GM21723 (cell line): ENCODE measurements at regions not wholly inside any gene's neighbourhood (a gene's known extent, or its start where the extent isn't known, plus 50 kb on each side); places are given as distances from the start of the nearest gene placed in this dataset.

ENCODE experiments used
- ATAC-seq: cut with Tn5 transposase; IDR thresholded peaks from one replicate; pipeline ENCODE4 v1.9.1; 2021; ENCODE audit warnings: mild to moderate bottlenecking, moderate library complexity; ENCODE audit not compliant: unreplicated experiment

- ATAC-seq, result no peak
These were observed 788.4 kb downstream of the TLE4 start for GRCh38 chr9:80359941-80360881.

- ATAC-seq, result no peak
These were observed 787.5 kb downstream of the TLE4 start for GRCh38 chr9:80359291-80359690.

- no peak for ATAC-seq
These were observed 781.2 kb downstream of the TLE4 start for GRCh38 chr9:80352967-80353366.

DNA sequence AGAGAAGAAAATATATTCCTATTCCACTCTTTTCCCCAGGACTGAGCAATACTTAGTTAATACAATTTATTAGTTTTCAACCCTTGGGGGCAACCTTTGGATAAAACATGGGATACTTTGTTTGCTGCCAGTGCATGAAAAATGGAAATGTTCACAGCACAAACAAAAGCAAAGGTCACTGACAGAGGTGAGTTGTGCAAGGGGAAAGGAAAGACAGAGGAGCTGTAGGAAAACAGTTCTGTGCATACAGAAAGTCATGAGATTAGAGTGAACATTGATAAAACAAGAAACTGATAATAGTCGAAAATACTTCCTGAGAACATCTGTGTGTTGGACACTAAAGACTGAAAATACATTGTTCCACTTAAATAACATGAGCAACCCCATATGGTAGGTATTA lies 779.8 kb downstream of the TLE4 start:
- no peak for ATAC-seq

- ATAC-seq, result no peak
These were observed 754.3 kb downstream of the TLE4 start for GRCh38 chr9:80326105-80326504.

- ATAC-seq, result no peak
These were observed 749.2 kb downstream of the TLE4 start for GRCh38 chr9:80320916-80321315.

- ATAC-seq, result no peak
These were observed 748.7 kb downstream of the TLE4 start for GRCh38 chr9:80320480-80320879.

GRCh38 chr9:80305136-80305535 lies 733.4 kb downstream of the TLE4 start:
- no peak for ATAC-seq

DNA sequence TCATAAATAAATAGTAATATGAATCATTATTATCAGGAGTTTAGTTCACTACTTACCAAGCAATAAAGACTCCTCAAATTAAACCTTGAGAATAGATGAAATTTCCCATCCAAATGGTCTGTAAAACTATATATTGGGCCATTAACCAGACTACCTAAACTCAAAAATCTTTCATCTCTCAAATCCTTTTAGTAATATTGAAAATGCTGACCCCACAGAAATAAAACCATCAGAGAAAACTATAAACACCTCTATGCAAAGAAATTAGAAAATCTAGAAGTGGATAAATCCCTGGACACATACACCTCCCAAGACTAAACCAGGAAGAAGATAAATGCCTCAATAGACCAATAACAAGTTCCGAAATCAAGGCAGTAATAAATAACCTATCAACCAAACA lies 723.2 kb downstream of the TLE4 start:
- ATAC-seq, result no peak

DNA sequence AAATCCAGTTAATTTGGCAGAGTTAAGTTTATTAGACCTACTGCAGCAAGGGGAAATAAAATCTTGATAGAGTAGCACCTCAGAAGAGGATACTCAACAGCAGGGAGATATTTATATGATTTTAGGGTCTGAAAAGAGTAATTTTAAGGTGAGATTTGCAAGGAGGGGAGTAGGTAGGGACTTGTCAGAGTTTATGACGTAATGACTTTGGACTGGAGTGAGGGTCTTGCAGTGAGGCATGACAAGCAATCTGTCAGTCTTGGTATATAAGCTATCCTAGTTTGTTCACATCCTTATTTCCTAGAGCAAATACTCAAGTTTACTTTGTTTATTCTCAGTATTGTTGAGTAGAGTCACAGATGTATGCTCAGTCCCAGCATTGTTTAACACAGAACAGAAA lies 722.6 kb downstream of the TLE4 start:
- no peak for ATAC-seq

GRCh38 chr9:80292231-80292630 lies 720.5 kb downstream of the TLE4 start:
- ATAC-seq, result no peak

DNA sequence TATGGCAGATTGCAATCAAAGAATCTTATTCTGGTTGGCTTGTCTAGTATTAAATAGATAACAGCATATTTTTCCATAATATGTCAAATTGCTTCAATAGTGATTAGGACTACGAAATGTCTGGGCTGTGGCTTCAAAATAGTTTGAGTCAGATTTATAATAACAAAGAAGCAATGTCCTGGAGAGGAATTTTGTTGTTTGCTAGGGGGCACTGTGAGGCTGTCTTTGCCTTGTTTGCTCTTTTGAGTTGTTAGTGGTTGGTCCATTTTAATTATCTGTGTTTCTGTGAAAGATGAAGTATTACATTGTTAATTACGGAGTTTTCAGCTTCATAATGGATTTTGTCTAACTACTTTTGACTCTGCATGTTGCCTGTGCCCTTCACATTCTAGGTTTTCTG lies 713.6 kb downstream of the TLE4 start:
- no peak for ATAC-seq

DNA sequence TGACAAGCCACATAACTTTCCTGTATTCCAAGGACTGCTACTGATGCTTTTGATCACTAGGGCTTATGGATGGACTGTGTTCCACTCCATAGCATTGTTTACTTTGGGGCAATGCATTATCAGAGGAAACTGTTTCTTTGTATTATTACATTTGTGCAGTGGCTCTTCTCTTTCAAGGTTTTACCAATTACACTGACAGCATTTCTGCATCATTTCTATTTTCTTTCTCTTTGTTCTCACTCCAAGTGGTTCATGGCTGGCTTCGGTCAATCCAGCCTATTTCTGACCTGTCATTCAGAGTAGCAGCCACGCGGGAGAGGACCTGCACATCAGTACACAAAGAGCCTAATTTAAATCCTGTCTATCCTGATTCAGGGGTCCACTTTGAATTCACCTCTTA lies 711.0 kb downstream of the TLE4 start:
- ATAC-seq, result no peak

DNA sequence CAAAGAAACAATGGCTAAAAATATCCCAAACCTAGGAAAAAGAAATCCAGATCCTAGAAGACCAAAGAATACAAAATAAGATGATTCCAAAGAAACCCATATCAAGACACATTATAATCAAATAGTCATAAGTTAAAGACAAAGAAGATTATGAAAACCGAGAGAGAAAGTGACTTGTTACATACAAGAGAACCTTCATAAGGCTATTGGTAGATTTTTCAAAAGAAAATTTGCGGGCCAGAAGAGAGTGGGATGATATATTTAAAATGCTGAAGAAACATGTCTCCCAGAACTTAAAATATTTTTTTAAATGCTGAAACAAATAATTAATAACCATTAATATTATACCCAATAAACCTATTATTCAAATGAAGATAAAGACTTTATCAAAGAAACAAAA lies 687.3 kb downstream of the TLE4 start:
- no peak for ATAC-seq

DNA sequence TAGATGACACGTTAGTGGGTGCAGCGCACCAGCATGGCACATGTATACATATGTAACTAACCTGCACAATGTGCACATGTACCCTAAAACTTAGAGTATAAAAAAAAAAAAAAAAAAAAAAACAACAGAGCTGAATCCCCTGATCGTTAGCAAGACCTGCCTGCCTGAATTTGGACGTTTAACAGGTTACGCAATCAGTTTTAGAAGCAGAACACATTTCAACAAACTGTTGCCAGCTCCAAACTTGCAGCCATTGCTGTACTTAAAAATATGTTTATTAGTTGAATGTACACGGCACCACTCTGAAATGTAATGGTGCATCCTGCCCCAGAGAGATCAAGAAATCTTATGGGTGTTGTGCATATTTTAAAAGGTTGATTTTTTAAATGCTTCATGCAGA lies 680.0 kb downstream of the TLE4 start:
- no peak for ATAC-seq

DNA sequence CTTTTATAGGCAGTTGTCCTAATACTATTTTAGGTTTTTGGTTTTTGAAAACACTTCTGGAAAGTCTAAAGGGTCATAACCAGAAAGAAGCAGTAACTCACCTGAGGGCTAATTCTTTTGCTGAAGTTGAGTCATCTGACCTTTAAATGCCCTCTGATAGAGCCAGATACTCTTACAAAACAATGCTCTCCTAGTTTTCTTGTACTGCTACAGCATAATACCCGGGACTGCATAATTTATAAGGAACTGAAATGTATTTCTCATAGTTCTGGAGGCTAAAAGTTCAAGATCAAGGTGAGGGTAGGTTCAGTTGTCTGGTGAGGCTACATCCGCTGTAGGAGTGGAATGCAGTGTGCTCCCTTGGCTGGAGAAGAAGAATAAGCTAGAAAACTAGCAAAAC lies 670.3 kb downstream of the TLE4 start:
- no peak for ATAC-seq

GRCh38 chr9:80235752-80236151 lies 664.0 kb downstream of the TLE4 start:
- ATAC-seq, result no peak

DNA sequence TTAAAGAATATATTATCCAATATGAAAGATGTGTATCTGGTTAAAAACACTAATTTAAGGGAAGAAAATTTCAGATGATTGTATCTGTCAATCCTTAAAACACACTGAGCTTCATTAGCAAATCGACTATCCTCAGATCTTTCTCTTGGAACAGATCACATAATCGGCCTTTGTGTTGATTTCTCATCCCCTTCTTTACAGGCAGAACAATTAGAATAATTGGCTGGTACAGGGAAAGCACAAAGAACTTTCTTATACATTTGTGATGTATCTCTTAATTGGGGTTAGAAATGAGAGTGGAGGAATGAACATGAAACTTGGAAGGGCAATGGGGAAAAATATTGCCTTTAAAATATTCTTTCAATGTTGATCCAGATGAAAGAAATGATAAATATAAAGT lies 662.1 kb downstream of the TLE4 start:
- ATAC-seq, result no peak

GRCh38 chr9:80233102-80233843 lies 661.5 kb downstream of the TLE4 start:
- no peak for ATAC-seq

DNA sequence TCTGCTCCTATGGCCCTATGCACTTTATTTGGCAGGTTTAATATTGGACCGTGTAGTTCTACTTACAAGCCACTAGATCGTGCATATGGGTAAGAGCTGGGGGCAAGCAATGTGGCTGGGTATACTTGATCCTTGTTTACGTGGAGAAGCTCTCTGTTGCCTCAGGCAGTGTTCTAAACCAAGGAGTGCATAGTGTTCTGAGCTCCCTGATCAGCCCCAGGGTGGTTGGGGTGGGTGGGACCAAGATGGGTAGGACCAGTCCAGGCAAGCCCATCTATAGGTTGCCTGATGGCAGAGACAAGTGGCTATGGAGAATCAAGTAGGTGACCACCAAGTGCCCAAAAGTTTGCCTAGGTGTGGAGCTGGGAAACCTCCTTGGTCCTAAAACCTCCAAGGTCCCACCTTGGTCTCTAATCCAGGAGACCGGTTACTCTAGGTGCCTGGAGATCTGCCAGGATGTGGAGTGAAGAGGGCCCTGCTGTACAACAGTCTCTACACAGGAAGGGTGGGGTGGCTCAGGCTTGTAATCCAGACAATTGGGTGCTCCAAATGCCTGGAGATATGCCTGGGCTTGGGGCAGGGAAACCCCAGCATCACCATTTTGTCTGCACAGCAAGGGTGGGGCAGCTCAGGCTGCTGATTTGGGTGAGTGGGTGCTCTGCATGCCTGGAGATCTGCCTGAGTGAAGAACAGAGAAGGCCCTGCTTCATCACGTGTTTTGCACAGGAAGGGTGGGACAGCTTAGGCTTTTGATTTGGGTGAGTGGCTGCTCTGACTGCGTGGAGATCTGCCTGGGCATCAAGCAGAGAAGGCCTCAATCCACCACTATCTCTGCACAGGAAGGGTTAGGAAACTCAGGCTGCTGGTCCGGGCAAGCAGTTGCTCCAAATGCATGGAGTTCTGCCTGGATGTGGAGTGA lies 659.8 kb downstream of the TLE4 start:
- ATAC-seq, result no peak

DNA sequence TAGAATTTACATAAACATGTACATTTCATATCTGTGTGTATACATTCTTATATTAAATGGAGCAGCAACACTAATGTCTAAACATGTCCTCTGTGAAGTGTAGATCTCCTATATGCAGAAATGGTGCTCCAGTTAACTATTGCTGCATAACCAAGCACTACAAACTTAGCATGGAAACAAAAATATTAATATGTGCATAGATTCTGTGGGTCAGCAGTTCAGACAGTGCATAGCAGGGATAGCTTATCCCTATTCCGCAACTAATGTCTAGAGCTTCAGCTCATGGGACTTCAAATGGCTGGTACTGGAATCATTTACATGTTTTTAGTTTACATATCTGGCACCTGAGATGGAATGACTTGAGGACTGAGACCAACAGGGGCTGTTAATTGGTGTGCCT lies 652.1 kb downstream of the TLE4 start:
- ATAC-seq, result no peak
